ENCODE measurements at regions not wholly inside any gene's neighbourhood (a gene's known extent, or its start where the extent isn't known, plus 50 kb on each side); places are given as distances from the start of the nearest gene placed in this dataset.

GRCh38 chr1:229146647-229147046 is 124.3 kb upstream of the RAB4A start:
- Mint-ChIP-seq H3K4me1 (no peaks in the 10 kb centered on the region), H3K36me3 (ENCODE audit: low read depth) (no peaks in the 10 kb centered on the region), H3K4me3 (no peak overlapping the region), H3K9me3 (no peaks in the 10 kb centered on the region), H3K27ac (no peak overlapping the region), H3K27me3 (peaks cover 20% of the 10 kb centered on the region)
- DNase-seq, result no peak
- POLR2A ChIA-PET, result no interaction called here
- intact Hi-C loops (cut with micrococcal nuclease), result no loop called here
- CTCF ChIA-PET, result no interaction called here
- ATAC-seq (ENCODE audit: low read depth), result no peak
- no peak for TF ChIP-seq CTCF (IDR thresholded peaks at IDR 0.05)

GRCh38 chr1:229147072-229147471 is 123.8 kb upstream of the RAB4A start:
- Mint-ChIP-seq H3K4me3 (no peak overlapping the region), H3K4me1 (no peaks in the 10 kb centered on the region), H3K36me3 (ENCODE audit: low read depth) (no peaks in the 10 kb centered on the region), H3K9me3 (no peaks in the 10 kb centered on the region), H3K27me3 (peaks cover 21% of the 10 kb centered on the region), H3K27ac (no peak overlapping the region)
- CTCF ChIA-PET, result no interaction called here
- intact Hi-C loops (cut with micrococcal nuclease), result no loop called here
- ATAC-seq (ENCODE audit: low read depth) (no peak), DNase-seq (no peak)
- TF ChIP-seq CTCF (IDR thresholded peaks at IDR 0.05), result no peak
- POLR2A ChIA-PET, result no interaction called here

GRCh38 chr1:229148041-229148671 is 122.8 kb upstream of the RAB4A start:
- CTCF ChIA-PET, result no interaction called here
- Mint-ChIP-seq H3K27me3 (peaks cover 21% of the 10 kb centered on the region), H3K9me3 (no peaks in the 10 kb centered on the region), H3K4me3 (no peak overlapping the region), H3K4me1 (no peaks in the 10 kb centered on the region), H3K27ac (no peak overlapping the region), H3K36me3 (ENCODE audit: low read depth) (no peaks in the 10 kb centered on the region)
- TF ChIP-seq CTCF (IDR thresholded peaks at IDR 0.05), result no peak
- intact Hi-C loops (cut with micrococcal nuclease), result no loop called here
- ATAC-seq (ENCODE audit: low read depth), result no peak
- DNase-seq, result no peak
- POLR2A ChIA-PET, result no interaction called here

- Mint-ChIP-seq H3K4me1 (no peaks in the 10 kb centered on the region), H3K4me3 (no peak overlapping the region), H3K9me3 (no peaks in the 10 kb centered on the region), H3K27me3 (peaks cover 21% of the 10 kb centered on the region), H3K36me3 (ENCODE audit: low read depth) (no peaks in the 10 kb centered on the region), H3K27ac (no peak overlapping the region)
- no peak for ATAC-seq (ENCODE audit: low read depth)
- intact Hi-C loops (cut with micrococcal nuclease), result no loop called here
- POLR2A ChIA-PET, result no interaction called here
- CTCF ChIA-PET, result no interaction called here
- no peak for DNase-seq
- no peak for TF ChIP-seq CTCF (IDR thresholded peaks at IDR 0.05)
These were observed 122.2 kb upstream of the RAB4A start for GRCh38 chr1:229148743-229149142.

DNA sequence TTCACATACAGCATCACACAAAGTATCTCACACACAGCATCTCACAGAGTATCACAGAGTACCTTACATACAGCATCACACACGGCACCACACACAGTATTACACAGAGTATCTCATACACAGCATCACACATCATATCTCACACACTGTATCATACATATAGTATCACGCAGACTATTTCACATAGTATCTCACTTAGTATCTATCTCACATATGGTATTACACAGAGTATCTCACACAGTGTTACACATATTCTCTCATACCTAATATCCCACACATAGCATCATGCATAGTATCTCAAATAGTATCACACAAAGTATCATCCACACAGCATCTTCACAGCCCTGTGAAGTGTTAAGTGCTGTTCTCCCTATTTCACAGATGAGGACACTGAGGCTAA is 121.5 kb upstream of the RAB4A start:
- Mint-ChIP-seq H3K27me3 (peaks cover 21% of the 10 kb centered on the region), H3K36me3 (ENCODE audit: low read depth) (no peaks in the 10 kb centered on the region), H3K9me3 (no peaks in the 10 kb centered on the region), H3K27ac (no peak overlapping the region), H3K4me3 (no peak overlapping the region), H3K4me1 (no peaks in the 10 kb centered on the region)
- TF ChIP-seq CTCF (IDR thresholded peaks at IDR 0.05), result no peak
- ChIA-PET POLR2A (no interaction called here), CTCF (no interaction called here)
- ATAC-seq (ENCODE audit: low read depth), result no peak
- no peak for DNase-seq
- intact Hi-C loops (cut with micrococcal nuclease), result no loop called here

All from activated B cell treated with CpG ODN at 0.5 μM for 24 hours (primary cell).